Peyer's patch (tissue), 4 donors: ENCODE measurements at regions not wholly inside any gene's neighbourhood (a gene's known extent, or its start where the extent isn't known, plus 50 kb on each side); places are given as distances from the start of the nearest gene placed in this dataset.

Source experiments
- DNase-seq, 3 donors: peaks; one replicate each; pipeline ENCODE4 v3.0.0-alpha.2; 2017 to 2019
- H3K27ac ChIP-seq, 4 donors: fragments of 200-600 bp; sonication (generic); one replicate each; pipeline ENCODE4 v1.5.1; 2016 to 2019
- H3K27me3 ChIP-seq, 2 donors: fragments of 200-600 bp; sonication (generic); one replicate each; pipeline ENCODE4 v1.5.1; 2019
- H3K36me3 ChIP-seq, 3 donors: fragments of 200-600 bp; sonication (generic); one replicate each; pipeline ENCODE4 v1.5.1; 2016 to 2019
- H3K4me1 ChIP-seq, 4 donors: fragments of 200-600 bp; sonication (generic); one replicate each; pipeline ENCODE4 v1.5.1; 2016 to 2019
- H3K4me3 ChIP-seq, 4 donors: fragments of 200-600 bp; sonication (generic); 1 replicate in 3 of 4; 2 replicates in 1 of 4; pipeline ENCODE4 v1.5.1; 2016 to 2019; ENCODE audit warnings: mild to moderate bottlenecking in 1 of 4
- H3K9me3 ChIP-seq, 4 donors: fragments of 200-600 bp; sonication (generic); one replicate each; pipeline ENCODE4 v1.5.1; 2016 to 2019; ENCODE audit warnings: mild to moderate bottlenecking in 1 of 4
- POLR2A ChIP-seq, 2 donors: fragments of 450-650 bp; IDR thresholded peaks; one replicate each; pipeline ENCODE4 v1.5.1; 2017; ENCODE audit warnings: antibody characterized with exemption in 2 of 2, mild to moderate bottlenecking in 2 of 2, moderate library complexity in 2 of 2
- TF ChIP-seq, protein P1 (sequence below), 6 experiments: fragments of 450-650 bp in 4 of 6; fragments of 200-600 bp in 2 of 6; sonication (generic) in 1 of 6; IDR thresholded peaks; one replicate each; pipeline ENCODE4 v1.5.1; 2017 to 2019; ENCODE audit warnings: antibody characterized with exemption in 6 of 6, mild to moderate bottlenecking in 3 of 6, moderate library complexity in 1 of 6

DNA sequence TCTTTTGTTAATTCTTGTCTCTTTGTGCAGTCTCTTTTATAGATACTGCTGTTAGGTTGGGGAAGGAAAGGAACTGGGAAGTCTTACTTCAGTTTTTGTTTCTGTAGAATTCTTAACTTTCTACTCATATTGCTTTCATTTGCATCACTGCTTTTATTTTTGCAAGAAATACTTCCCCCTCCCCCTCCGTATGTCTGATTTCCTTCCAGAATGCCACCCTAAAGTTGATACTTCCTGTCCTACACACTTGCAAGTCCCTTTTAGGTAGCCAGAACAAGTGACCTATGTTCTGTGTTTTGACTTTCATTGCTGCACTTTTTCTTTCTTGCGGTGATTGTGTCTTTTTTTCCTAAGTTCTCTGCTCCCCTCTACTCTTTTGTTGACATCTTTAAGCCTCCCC lies 477.4 kb downstream of the RSL24D1 start:
- Histone ChIP-seq H3K27ac (no peak overlapping the region), H3K4me3 (no peak overlapping the region), H3K36me3 (no peaks in the 10 kb centered on the region), H3K4me1 (no peaks in the 10 kb centered on the region), H3K9me3 (no peaks in the 10 kb centered on the region), H3K27me3 (no peaks in the 10 kb centered on the region)
- no peak for DNase-seq
- no peak for TF ChIP-seq POLR2A (IDR thresholded peaks at IDR 0.05)
- TF ChIP-seq, protein P1, sequence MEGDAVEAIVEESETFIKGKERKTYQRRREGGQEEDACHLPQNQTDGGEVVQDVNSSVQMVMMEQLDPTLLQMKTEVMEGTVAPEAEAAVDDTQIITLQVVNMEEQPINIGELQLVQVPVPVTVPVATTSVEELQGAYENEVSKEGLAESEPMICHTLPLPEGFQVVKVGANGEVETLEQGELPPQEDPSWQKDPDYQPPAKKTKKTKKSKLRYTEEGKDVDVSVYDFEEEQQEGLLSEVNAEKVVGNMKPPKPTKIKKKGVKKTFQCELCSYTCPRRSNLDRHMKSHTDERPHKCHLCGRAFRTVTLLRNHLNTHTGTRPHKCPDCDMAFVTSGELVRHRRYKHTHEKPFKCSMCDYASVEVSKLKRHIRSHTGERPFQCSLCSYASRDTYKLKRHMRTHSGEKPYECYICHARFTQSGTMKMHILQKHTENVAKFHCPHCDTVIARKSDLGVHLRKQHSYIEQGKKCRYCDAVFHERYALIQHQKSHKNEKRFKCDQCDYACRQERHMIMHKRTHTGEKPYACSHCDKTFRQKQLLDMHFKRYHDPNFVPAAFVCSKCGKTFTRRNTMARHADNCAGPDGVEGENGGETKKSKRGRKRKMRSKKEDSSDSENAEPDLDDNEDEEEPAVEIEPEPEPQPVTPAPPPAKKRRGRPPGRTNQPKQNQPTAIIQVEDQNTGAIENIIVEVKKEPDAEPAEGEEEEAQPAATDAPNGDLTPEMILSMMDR (IDR thresholded peaks at IDR 0.05), result no peak

DNA sequence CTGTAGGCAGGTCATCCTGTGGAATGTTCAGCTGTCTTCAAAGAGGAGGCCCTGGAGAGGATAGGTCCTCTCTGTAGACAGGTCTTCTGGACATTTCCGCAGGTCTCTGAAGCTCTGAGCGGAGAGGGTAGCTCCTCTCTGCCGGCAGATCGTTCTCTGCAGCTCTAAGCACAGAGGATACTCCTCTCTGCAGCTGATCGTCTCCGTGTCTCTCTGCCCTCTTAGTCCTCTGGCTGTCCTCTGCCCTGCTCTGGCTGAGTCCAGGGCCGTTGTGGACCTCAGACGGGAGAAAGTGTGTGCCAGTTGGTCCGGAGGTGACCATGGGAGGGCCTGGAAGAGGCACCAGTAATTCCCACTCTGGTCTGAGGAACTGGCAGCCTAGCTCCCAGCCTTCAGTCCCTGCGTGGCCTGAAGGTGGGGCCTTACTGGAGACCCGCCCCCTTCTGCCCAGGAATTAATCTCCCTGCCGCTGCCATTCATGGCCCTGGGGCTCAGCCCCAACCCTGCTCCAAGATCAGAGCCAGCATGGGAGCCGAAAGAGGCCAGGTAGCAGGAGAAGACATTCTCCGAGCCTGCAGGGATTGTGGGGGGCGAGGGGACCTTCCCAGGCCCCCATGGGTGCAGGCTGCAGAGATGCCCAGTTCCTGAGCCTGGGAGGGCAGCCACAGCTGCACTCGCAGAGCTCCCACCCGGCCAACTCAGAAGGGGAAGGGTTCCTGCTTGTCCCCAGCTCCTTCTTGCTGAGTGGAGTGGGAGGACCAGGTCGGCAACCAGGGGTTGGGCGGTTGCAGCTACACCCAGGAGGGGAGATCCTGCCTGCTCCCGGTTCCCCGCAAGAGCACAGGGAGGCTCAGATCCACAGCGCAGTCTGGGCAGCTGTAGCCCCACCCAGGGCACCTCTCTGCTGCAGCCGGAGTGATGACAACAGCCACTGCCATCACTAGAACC lies 488.7 kb downstream of the RSL24D1 start:
- no peak for DNase-seq
- TF ChIP-seq, protein P1 (IDR thresholded peaks at IDR 0.05), result no peak
- TF ChIP-seq POLR2A (IDR thresholded peaks at IDR 0.05), result no peak
- Histone ChIP-seq H3K27ac (no peak overlapping the region), H3K27me3 (no peaks in the 10 kb centered on the region), H3K9me3 (no peaks in the 10 kb centered on the region), H3K4me1 (no peaks in the 10 kb centered on the region), H3K36me3 (no peaks in the 10 kb centered on the region), H3K4me3 (no peak overlapping the region)

DNA sequence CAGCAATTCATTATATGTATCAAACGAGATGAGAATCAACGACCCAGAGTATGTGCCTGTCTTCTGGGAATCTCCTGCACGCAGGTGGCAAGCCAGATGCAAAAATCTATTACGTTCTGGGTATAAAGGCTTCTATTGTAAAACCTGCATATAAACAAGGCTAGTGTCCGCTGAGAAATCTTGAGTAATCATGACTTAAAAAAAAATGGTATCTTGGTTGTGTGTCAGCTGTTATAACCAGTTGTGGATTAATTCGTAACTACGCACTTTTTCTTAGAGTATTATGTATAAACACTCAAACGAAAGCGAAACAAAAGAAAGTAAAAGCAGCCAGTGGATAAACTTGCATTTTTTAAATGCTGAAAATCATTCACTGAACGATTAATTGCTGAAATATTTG lies 509.1 kb downstream of the RSL24D1 start:
- Histone ChIP-seq H3K27ac (no peak overlapping the region), H3K4me1 (no peaks in the 10 kb centered on the region), H3K36me3 (no peaks in the 10 kb centered on the region), H3K9me3 (no peaks in the 10 kb centered on the region), H3K4me3 (peak overlapping the region in 1 of 4 donors; percentile 26), H3K27me3 (no peaks in the 10 kb centered on the region)
- no peak for DNase-seq
- no peak for TF ChIP-seq POLR2A (IDR thresholded peaks at IDR 0.05)
- TF ChIP-seq, protein P1 (IDR thresholded peaks at IDR 0.05), result no peak
